Endothelial cell (in vitro differentiated cells): ENCODE measurements at regions not wholly inside any gene's neighbourhood (a gene's known extent, or its start where the extent isn't known, plus 50 kb on each side); places are given as distances from the start of the nearest gene placed in this dataset.

Source experiments
- DNase-seq: peaks from one replicate; pipeline ENCODE4 v3.0.0; 2021; ENCODE audit warnings: low spot score
- H3K27ac Mint-ChIP-seq: one replicate; pipeline ENCODE4 v1.8.0; 2021; ENCODE audit warnings: mixed read lengths, inconsistent platforms; ENCODE audit not compliant: unreplicated experiment
- H3K27me3 Mint-ChIP-seq: one replicate; pipeline ENCODE4 v1.8.0; 2021; ENCODE audit warnings: mild to moderate bottlenecking, moderate library complexity, mixed read lengths, inconsistent platforms; ENCODE audit not compliant: unreplicated experiment
- H3K36me3 Mint-ChIP-seq: one replicate; pipeline ENCODE4 v1.8.0; 2021; ENCODE audit warnings: mild to moderate bottlenecking, low read depth, mixed read lengths, inconsistent platforms; ENCODE audit not compliant: unreplicated experiment
- H3K4me1 Mint-ChIP-seq: one replicate; pipeline ENCODE4 v1.8.0; 2021; ENCODE audit warnings: mild to moderate bottlenecking, mixed read lengths, inconsistent platforms; ENCODE audit not compliant: unreplicated experiment
- H3K4me3 Mint-ChIP-seq: one replicate; pipeline ENCODE4 v1.8.0; 2021; ENCODE audit warnings: mild to moderate bottlenecking, mixed read lengths, inconsistent platforms; ENCODE audit not compliant: unreplicated experiment
- H3K9me3 Mint-ChIP-seq: one replicate; pipeline ENCODE4 v1.8.0; 2021; ENCODE audit warnings: mixed read lengths, inconsistent platforms; ENCODE audit not compliant: unreplicated experiment
- TF ChIP-seq, protein P1 (sequence below): fragments of 200-600 bp; sonication (generic); IDR thresholded peaks from one replicate; pipeline ENCODE4 v1.5.0; 2021; ENCODE audit warnings: antibody characterized with exemption; ENCODE audit not compliant: unreplicated experiment

DNA sequence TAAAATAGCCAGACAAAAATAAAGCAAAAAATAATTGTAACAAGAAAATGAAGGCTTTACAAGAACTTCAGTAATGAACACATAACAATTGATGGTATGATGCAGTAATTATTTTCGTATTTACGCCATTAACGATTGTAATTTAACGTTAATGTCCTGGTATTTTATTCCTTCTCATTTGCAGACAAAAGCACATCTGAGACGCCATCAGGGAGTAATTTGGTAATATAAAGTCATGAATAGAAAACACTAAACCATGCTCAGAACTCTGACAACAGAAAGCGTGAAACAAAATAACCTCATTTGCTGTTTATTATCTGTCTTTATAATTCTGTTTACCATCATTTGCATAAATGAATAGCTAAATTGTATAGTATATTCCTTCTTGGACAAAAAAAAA is 336.6 kb upstream of the THRB start:
- H3K27ac Mint-ChIP-seq: no peak overlapping the region
- no peaks in the 10 kb centered on the region for H3K36me3 Mint-ChIP-seq
- no peaks in the 10 kb centered on the region for H3K9me3 Mint-ChIP-seq
- H3K4me3 Mint-ChIP-seq: no peak overlapping the region
- peaks cover 17% of the 10 kb centered on the region for H3K27me3 Mint-ChIP-seq
- H3K4me1 Mint-ChIP-seq: peaks cover 9% of the 10 kb centered on the region
- TF ChIP-seq, protein P1, sequence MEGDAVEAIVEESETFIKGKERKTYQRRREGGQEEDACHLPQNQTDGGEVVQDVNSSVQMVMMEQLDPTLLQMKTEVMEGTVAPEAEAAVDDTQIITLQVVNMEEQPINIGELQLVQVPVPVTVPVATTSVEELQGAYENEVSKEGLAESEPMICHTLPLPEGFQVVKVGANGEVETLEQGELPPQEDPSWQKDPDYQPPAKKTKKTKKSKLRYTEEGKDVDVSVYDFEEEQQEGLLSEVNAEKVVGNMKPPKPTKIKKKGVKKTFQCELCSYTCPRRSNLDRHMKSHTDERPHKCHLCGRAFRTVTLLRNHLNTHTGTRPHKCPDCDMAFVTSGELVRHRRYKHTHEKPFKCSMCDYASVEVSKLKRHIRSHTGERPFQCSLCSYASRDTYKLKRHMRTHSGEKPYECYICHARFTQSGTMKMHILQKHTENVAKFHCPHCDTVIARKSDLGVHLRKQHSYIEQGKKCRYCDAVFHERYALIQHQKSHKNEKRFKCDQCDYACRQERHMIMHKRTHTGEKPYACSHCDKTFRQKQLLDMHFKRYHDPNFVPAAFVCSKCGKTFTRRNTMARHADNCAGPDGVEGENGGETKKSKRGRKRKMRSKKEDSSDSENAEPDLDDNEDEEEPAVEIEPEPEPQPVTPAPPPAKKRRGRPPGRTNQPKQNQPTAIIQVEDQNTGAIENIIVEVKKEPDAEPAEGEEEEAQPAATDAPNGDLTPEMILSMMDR: no peak
- DNase-seq: no peak

DNA sequence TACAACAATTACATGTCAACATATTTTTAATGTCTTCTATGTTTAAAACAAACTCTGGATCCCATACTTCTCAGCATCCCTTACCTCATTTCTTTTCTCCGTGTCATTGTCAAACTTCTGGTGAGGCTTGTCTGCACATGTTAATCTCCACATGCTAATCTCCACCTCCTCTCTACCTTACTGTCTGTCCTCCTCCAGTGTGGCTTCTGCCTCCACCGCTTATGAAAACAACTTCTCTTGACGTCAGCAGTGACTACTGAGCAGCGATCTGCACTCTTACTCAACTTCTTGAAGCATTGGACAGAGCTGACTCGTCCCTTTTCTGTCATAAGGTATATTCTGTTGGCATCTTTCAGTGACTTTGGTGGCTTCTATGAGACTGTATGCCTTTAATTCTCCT is 338.2 kb upstream of the THRB start:
- Mint-ChIP-seq H3K9me3 (no peaks in the 10 kb centered on the region), H3K4me3 (no peak overlapping the region), H3K27ac (no peak overlapping the region), H3K27me3 (peaks cover 17% of the 10 kb centered on the region), H3K36me3 (no peaks in the 10 kb centered on the region), H3K4me1 (peaks cover 9% of the 10 kb centered on the region)
- TF ChIP-seq, protein P1: no peak
- DNase-seq: no peak

DNA sequence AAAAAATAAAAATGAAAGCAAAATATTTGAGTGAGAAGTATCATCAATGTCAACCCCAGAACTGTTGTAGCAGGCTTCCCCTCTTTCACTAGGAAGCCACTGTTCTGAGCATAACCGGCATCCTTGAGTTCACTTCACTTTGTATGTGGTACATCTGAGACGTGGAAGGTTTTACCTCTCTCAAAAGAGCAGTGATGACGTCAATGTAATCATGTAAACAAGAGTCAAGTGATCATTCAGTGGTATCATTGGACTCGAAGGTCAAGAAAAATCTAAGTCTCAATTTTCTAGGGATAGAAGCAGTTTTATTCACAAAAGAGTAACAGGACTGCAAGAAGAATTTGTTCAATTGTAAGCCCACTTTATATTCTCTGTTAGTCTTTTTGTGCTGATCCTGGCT is 339.8 kb upstream of the THRB start:
- TF ChIP-seq, protein P1: no peak
- no peak overlapping the region for H3K27ac Mint-ChIP-seq
- peaks cover 9% of the 10 kb centered on the region for H3K27me3 Mint-ChIP-seq
- peaks cover 9% of the 10 kb centered on the region for H3K4me1 Mint-ChIP-seq
- H3K9me3 Mint-ChIP-seq: no peaks in the 10 kb centered on the region
- no peak for DNase-seq
- no peaks in the 10 kb centered on the region for H3K36me3 Mint-ChIP-seq
- no peak overlapping the region for H3K4me3 Mint-ChIP-seq

DNA sequence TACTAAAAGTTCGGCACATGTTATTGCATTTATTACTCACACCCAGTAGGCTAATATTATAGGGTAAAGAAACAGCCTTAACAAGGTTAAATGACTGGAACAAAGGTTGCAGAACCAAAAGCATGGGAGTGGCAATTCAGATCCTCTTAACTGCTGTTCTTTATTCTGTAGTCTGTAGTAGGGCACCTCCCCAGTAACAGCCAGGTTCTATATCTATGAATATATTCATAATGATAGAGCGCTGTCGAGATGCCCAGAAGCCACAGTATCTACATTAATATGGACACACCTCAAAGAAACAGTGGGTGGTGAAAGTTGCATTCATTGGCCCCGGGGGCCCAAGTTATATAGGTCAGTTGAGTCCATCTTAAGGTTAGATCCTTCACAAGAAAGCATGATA is 340.9 kb upstream of the THRB start:
- peaks cover under 1% of the 10 kb centered on the region for H3K4me1 Mint-ChIP-seq
- H3K4me3 Mint-ChIP-seq: no peak overlapping the region
- TF ChIP-seq, protein P1: no peak
- no peak overlapping the region for H3K27ac Mint-ChIP-seq
- no peaks in the 10 kb centered on the region for H3K9me3 Mint-ChIP-seq
- no peak for DNase-seq
- no peaks in the 10 kb centered on the region for H3K36me3 Mint-ChIP-seq
- H3K27me3 Mint-ChIP-seq: peaks cover 2% of the 10 kb centered on the region

DNA sequence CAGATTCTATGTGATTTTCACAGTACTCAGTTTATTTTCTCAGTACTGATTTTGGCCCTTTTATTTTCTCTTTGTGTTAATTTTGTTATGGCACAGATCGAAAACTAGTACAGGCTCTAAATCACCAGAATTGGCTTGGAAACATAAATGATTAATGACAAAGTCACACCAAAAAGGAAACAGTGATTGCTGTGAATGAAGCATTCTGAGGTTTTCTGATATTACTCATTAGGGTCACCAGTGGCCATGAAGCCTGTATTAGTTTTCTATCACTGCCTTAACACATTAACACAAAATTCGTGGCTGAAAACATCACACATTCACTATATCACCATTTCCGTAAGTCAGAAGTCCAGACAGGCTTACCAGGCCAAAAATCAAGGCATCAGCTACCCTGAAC is 343.0 kb upstream of the THRB start:
- no peaks in the 10 kb centered on the region for H3K4me1 Mint-ChIP-seq
- no peaks in the 10 kb centered on the region for H3K9me3 Mint-ChIP-seq
- TF ChIP-seq, protein P1: no peak
- H3K27ac Mint-ChIP-seq: no peak overlapping the region
- H3K27me3 Mint-ChIP-seq: peaks cover 2% of the 10 kb centered on the region
- no peak overlapping the region for H3K4me3 Mint-ChIP-seq
- no peaks in the 10 kb centered on the region for H3K36me3 Mint-ChIP-seq
- DNase-seq: no peak
